ENCODE measurements at regions not wholly inside any gene's neighbourhood (a gene's known extent, or its start where the extent isn't known, plus 50 kb on each side); places are given as distances from the start of the nearest gene placed in this dataset.

- in situ Hi-C loops (cut with HindIII; ENCODE audit: low pct_ligation_motif_present, low sequenced_read_pairs): no loop called here
- no peak overlapping the region for H3K27ac ChIP-seq
- DNase-seq: no peak
- no peaks in the 10 kb centered on the region for H3K36me3 ChIP-seq (replicated peaks)
- no peak for TF ChIP-seq CTCF (IDR thresholded peaks at IDR 0.05; ENCODE audit: low read depth, low read length, missing control alignments)
- H3K27me3 ChIP-seq (replicated peaks): no peaks in the 10 kb centered on the region
- H3K4me3 ChIP-seq (ENCODE audit: low read depth, low read length): no peak overlapping the region
Measured at GRCh38 chr5:103915081-103915480, 352.5 kb upstream of the NUDT12 start.

GRCh38 chr5:103910786-103911185 is 348.2 kb upstream of the NUDT12 start:
- TF ChIP-seq CTCF (IDR thresholded peaks at IDR 0.05; ENCODE audit: low read depth, low read length, missing control alignments): no peak

GRCh38 chr5:103910011-103910410 is 347.4 kb upstream of the NUDT12 start:
- TF ChIP-seq CTCF (IDR thresholded peaks at IDR 0.05; ENCODE audit: low read depth, low read length, missing control alignments): no peak
- H3K27me3 ChIP-seq (replicated peaks): no peaks in the 10 kb centered on the region
- DNase-seq: no peak
- H3K4me3 ChIP-seq (ENCODE audit: low read depth, low read length): no peak overlapping the region
- H3K27ac ChIP-seq: no peak overlapping the region
- H3K36me3 ChIP-seq (replicated peaks): no peaks in the 10 kb centered on the region
- in situ Hi-C loops (cut with HindIII; ENCODE audit: low pct_ligation_motif_present, low sequenced_read_pairs): no loop called here

More at GRCh38 chr5:103910786-103911185, 348.2 kb upstream of the NUDT12 start:
- DNase-seq: no peak
- Histone ChIP-seq H3K4me3 (ENCODE audit: low read depth, low read length) (no peak overlapping the region), H3K27ac (no peak overlapping the region), H3K27me3 (replicated peaks) (no peaks in the 10 kb centered on the region), H3K36me3 (replicated peaks) (no peaks in the 10 kb centered on the region)
- in situ Hi-C loops (cut with HindIII; ENCODE audit: low pct_ligation_motif_present, low sequenced_read_pairs): no loop called here

- no peak for DNase-seq
- H3K36me3 ChIP-seq (replicated peaks): no peaks in the 10 kb centered on the region
- in situ Hi-C loops (cut with HindIII; ENCODE audit: low pct_ligation_motif_present, low sequenced_read_pairs): no loop called here
- no peak for TF ChIP-seq CTCF (IDR thresholded peaks at IDR 0.05; ENCODE audit: low read depth, low read length, missing control alignments)
- no peak overlapping the region for H3K27ac ChIP-seq
- no peak overlapping the region for H3K4me3 ChIP-seq (ENCODE audit: low read depth, low read length)
- no peaks in the 10 kb centered on the region for H3K27me3 ChIP-seq (replicated peaks)
Measured at GRCh38 chr5:103909391-103909790, 346.8 kb upstream of the NUDT12 start.

GRCh38 chr5:103908336-103909080 is 345.9 kb upstream of the NUDT12 start:
- Histone ChIP-seq H3K27ac (no peak overlapping the region), H3K27me3 (replicated peaks) (no peaks in the 10 kb centered on the region), H3K36me3 (replicated peaks) (no peaks in the 10 kb centered on the region), H3K4me3 (ENCODE audit: low read depth, low read length) (no peak overlapping the region)
- DNase-seq: no peak
- in situ Hi-C loops (cut with HindIII; ENCODE audit: low pct_ligation_motif_present, low sequenced_read_pairs): no loop called here
- TF ChIP-seq CTCF (IDR thresholded peaks at IDR 0.05; ENCODE audit: low read depth, low read length, missing control alignments): no peak

- H3K36me3 ChIP-seq (replicated peaks): no peaks in the 10 kb centered on the region
- DNase-seq: no peak
- H3K4me3 ChIP-seq (ENCODE audit: low read depth, low read length): no peak overlapping the region
- in situ Hi-C loops (cut with HindIII; ENCODE audit: low pct_ligation_motif_present, low sequenced_read_pairs): no loop called here
- no peak for TF ChIP-seq CTCF (IDR thresholded peaks at IDR 0.05; ENCODE audit: low read depth, low read length, missing control alignments)
- H3K27me3 ChIP-seq (replicated peaks): no peaks in the 10 kb centered on the region
- no peak overlapping the region for H3K27ac ChIP-seq
Measured at GRCh38 chr5:103907001-103907400, 344.4 kb upstream of the NUDT12 start.
